Gastroesophageal sphincter (tissue), 3 donors: ENCODE measurements at regions not wholly inside any gene's neighbourhood (a gene's known extent, or its start where the extent isn't known, plus 50 kb on each side); places are given as distances from the start of the nearest gene placed in this dataset.

Experiments
- EP300 ChIP-seq: sonication (generic); formaldehyde crosslinking; IDR thresholded peaks from one replicate; pipeline ENCODE4 v1.6.1; 2017; ENCODE audit warnings: antibody characterized with exemption, mild to moderate bottlenecking
- POLR2AphosphoS5 ChIP-seq: sonication (generic); formaldehyde crosslinking; IDR thresholded peaks from one replicate; pipeline ENCODE4 v1.6.1; 2017; ENCODE audit warnings: antibody characterized with exemption
- TF ChIP-seq, protein P1 (sequence below), 4 experiments: fragments of 200-600 bp in 2 of 4; fragments of 450-650 bp in 2 of 4; sonication (generic) in 1 of 4; IDR thresholded peaks; one replicate each; pipeline ENCODE4 v1.5.1; 2017 to 2019; ENCODE audit warnings: antibody characterized with exemption in 4 of 4, mild to moderate bottlenecking in 2 of 4, moderate library complexity in 2 of 4

DNA sequence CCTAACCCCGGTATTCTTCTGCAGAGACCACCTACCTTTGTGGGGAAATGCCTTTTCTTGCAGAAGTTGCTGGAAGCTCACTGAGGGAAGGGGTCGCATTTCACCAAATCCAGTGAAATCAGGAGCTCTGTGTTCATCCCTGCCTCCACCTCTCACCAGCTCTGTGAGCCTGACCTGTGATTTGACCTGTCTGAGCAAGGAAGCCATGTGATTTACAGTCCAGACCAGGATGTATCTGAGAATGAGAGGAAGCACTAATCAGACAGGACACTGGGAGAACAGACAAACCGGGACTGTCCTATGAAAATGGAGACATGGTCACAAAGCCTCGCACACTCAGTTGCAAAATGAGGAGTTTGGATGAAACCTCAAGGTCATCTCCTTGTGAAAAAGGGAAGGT, 285.4 kb downstream of the BCL11A start:
- TF ChIP-seq, protein P1, sequence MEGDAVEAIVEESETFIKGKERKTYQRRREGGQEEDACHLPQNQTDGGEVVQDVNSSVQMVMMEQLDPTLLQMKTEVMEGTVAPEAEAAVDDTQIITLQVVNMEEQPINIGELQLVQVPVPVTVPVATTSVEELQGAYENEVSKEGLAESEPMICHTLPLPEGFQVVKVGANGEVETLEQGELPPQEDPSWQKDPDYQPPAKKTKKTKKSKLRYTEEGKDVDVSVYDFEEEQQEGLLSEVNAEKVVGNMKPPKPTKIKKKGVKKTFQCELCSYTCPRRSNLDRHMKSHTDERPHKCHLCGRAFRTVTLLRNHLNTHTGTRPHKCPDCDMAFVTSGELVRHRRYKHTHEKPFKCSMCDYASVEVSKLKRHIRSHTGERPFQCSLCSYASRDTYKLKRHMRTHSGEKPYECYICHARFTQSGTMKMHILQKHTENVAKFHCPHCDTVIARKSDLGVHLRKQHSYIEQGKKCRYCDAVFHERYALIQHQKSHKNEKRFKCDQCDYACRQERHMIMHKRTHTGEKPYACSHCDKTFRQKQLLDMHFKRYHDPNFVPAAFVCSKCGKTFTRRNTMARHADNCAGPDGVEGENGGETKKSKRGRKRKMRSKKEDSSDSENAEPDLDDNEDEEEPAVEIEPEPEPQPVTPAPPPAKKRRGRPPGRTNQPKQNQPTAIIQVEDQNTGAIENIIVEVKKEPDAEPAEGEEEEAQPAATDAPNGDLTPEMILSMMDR (IDR thresholded peaks at IDR 0.05): no peak
- TF ChIP-seq POLR2AphosphoS5: no peak
- TF ChIP-seq EP300: no peak
